Brain microvascular endothelial cell (primary cell): ENCODE measurements at regions not wholly inside any gene's neighbourhood (a gene's known extent, or its start where the extent isn't known, plus 50 kb on each side); places are given as distances from the start of the nearest gene placed in this dataset.

Experiments
- DNase-seq: peaks from one replicate; pipeline ENCODE4 v3.0.0-alpha.2; 2020
- H3K27ac ChIP-seq: fragments of 250-450 bp; sonication (Bioruptor Pico); 2 replicates; pipeline ENCODE4 v1.5.1; 2020; ENCODE audit warnings: mild to moderate bottlenecking, moderate library complexity
- H3K27me3 ChIP-seq: fragments of 250-450 bp; sonication (Bioruptor Pico); replicated peaks from 2 replicates; pipeline ENCODE4 v1.5.1; 2020; ENCODE audit warnings: mild to moderate bottlenecking
- H3K36me3 ChIP-seq: fragments of 250-450 bp; sonication (Bioruptor Pico); replicated peaks from 2 replicates; pipeline ENCODE4 v1.5.1; 2020; ENCODE audit warnings: mild to moderate bottlenecking
- H3K4me3 ChIP-seq: 2 replicates; pipeline ENCODE4 v1.5.1; 2011; ENCODE audit warnings: low read depth, mild to moderate bottlenecking, control low read depth, low read length, moderate library complexity
- CTCF ChIP-seq: IDR thresholded peaks from 2 replicates; pipeline ENCODE4 v1.5.1; 2011; ENCODE audit warnings: low read depth, mild to moderate bottlenecking, moderate library complexity, low read length, control low read depth, inconsistent platforms; ENCODE audit errors: missing control alignments
- in situ Hi-C: cut with HindIII; loops from 2 replicates; pipeline ENCODE4 v1.10.0; 2017; ENCODE audit warnings: low sequenced_read_pairs, low pct_ligation_motif_present

GRCh38 chr10:31700181-31700611, 228.4 kb downstream of the ARHGAP12 start:
- TF ChIP-seq CTCF = no peak
- Histone ChIP-seq H3K36me3 (no peaks in the 10 kb centered on the region), H3K27ac (no peak overlapping the region), H3K27me3 (no peaks in the 10 kb centered on the region), H3K4me3 (no peak overlapping the region)
- peak; percentile 25 for DNase-seq
- in situ Hi-C loops = no loop called here

GRCh38 chr10:31698181-31698830, 230.3 kb downstream of the ARHGAP12 start:
- DNase-seq = peak; percentile 85
- TF ChIP-seq CTCF = no peak
- Histone ChIP-seq H3K27ac (peak overlapping the region; percentile 84), H3K4me3 (peak overlapping the region; percentile 26), H3K27me3 (no peaks in the 10 kb centered on the region), H3K36me3 (no peaks in the 10 kb centered on the region)
- in situ Hi-C loops = no loop called here

GRCh38 chr10:31697271-31698180, 231.1 kb downstream of the ARHGAP12 start:
- Histone ChIP-seq H3K27me3 (no peaks in the 10 kb centered on the region), H3K36me3 (no peaks in the 10 kb centered on the region), H3K4me3 (peak overlapping the region; percentile 26), H3K27ac (peak overlapping the region; percentile 84)
- in situ Hi-C loops = no loop called here
- no peak for TF ChIP-seq CTCF
- peak; percentile 86 for DNase-seq

- TF ChIP-seq CTCF = no peak
- Histone ChIP-seq H3K27me3 (no peaks in the 10 kb centered on the region), H3K36me3 (no peaks in the 10 kb centered on the region), H3K4me3 (no peak overlapping the region), H3K27ac (no peak overlapping the region)
- in situ Hi-C loops = no loop called here
- no peak for DNase-seq
Observed at GRCh38 chr10:31694929-31695837, 233.4 kb downstream of the ARHGAP12 start.

GRCh38 chr10:31694126-31694685, 234.4 kb downstream of the ARHGAP12 start:
- in situ Hi-C loops = no loop called here
- Histone ChIP-seq H3K36me3 (no peaks in the 10 kb centered on the region), H3K4me3 (no peak overlapping the region), H3K27me3 (no peaks in the 10 kb centered on the region), H3K27ac (no peak overlapping the region)
- TF ChIP-seq CTCF = no peak
- DNase-seq = no peak
